Keratinocyte (primary cell): ENCODE measurements at regions not wholly inside any gene's neighbourhood (a gene's known extent, or its start where the extent isn't known, plus 50 kb on each side); places are given as distances from the start of the nearest gene placed in this dataset.

ENCODE experiments used
- DNase-seq: peaks from one replicate; pipeline ENCODE4 v3.0.0-alpha.2; 2011; ENCODE audit warnings: low read depth, missing footprints, low spot score
- FAIRE-seq: peaks from 2 replicates; lab custom pipeline; 2011; peaks lifted over from hg19 to GRCh38; lab: Jason Lieb, UNC
- H2AFZ ChIP-seq: 2 replicates; pipeline ENCODE4 v1.6.0; 2012; ENCODE audit warnings: low read length, control low read depth, inconsistent platforms; ENCODE audit not compliant: control insufficient read depth
- H3K27ac ChIP-seq: 2 replicates; pipeline ENCODE4 v1.5.1; 2011; ENCODE audit warnings: low read length; ENCODE audit not compliant: control insufficient read depth, insufficient read depth
- H3K27me3 ChIP-seq: 3 replicates; pipeline ENCODE4 v1.6.0; 2011; ENCODE audit warnings: low read length; ENCODE audit not compliant: control insufficient read depth, insufficient read depth; ENCODE audit errors: extremely low read depth
- H3K36me3 ChIP-seq, 2 experiments: 2 replicates in 1 of 2; 3 replicates in 1 of 2; pipeline ENCODE4 v1.5.1; 2011; ENCODE audit warnings: low read length in 2 of 2, mild to moderate bottlenecking in 1 of 2; ENCODE audit not compliant: control insufficient read depth in 2 of 2, insufficient read depth in 2 of 2; ENCODE audit errors: extremely low read depth in 1 of 2
- H3K4me1 ChIP-seq: 3 replicates; pipeline ENCODE4 v1.5.1; 2011; ENCODE audit warnings: low read length; ENCODE audit not compliant: control insufficient read depth, insufficient read depth; ENCODE audit errors: extremely low read depth
- H3K4me2 ChIP-seq: 3 replicates; pipeline ENCODE4 v1.6.0; 2011; ENCODE audit warnings: low read depth, low read length; ENCODE audit not compliant: control insufficient read depth, insufficient read depth; ENCODE audit errors: extremely low read depth
- H3K4me3 ChIP-seq, 3 experiments: fragments of 200-600 bp in 1 of 3; sonication (generic) in 1 of 3; 2 replicates in 2 of 3; 3 replicates in 1 of 3; pipeline ENCODE4 v1.5.1; 2011 to 2016; ENCODE audit warnings: low read length in 3 of 3, mild to moderate bottlenecking in 3 of 3, control low read depth in 2 of 3, inconsistent platforms in 1 of 3, low read depth in 1 of 3, mixed read lengths in 1 of 3, mixed run types in 1 of 3, moderate library complexity in 1 of 3; ENCODE audit not compliant: control insufficient read depth in 2 of 3, insufficient read depth in 2 of 3; ENCODE audit errors: extremely low read depth in 1 of 3
- H3K79me2 ChIP-seq: 2 replicates; pipeline ENCODE4 v1.6.0; 2012; ENCODE audit warnings: low read length; ENCODE audit not compliant: control insufficient read depth, insufficient read depth
- H3K9ac ChIP-seq: 3 replicates; pipeline ENCODE4 v1.6.0; 2011; ENCODE audit warnings: low read length; ENCODE audit not compliant: control insufficient read depth, insufficient read depth; ENCODE audit errors: extremely low read depth
- H3K9me1 ChIP-seq: 3 replicates; pipeline ENCODE4 v1.6.0; 2011; ENCODE audit warnings: low read length; ENCODE audit not compliant: control insufficient read depth, insufficient read depth; ENCODE audit errors: extremely low read depth
- H3K9me3 ChIP-seq: 2 replicates; pipeline ENCODE4 v1.5.1; 2012; ENCODE audit warnings: low read depth, low read length; ENCODE audit not compliant: control insufficient read depth
- H4K20me1 ChIP-seq: 3 replicates; pipeline ENCODE4 v1.6.0; 2011; ENCODE audit warnings: low read length; ENCODE audit not compliant: control insufficient read depth, insufficient read depth; ENCODE audit errors: extremely low read depth
- CTCF ChIP-seq, 3 experiments: IDR thresholded peaks in 1 of 3; conservative IDR thresholded peaks in 1 of 3; optimal IDR thresholded peaks in 1 of 3; 2 replicates in 2 of 3; 3 replicates in 1 of 3; pipeline versions ENCODE3 to v1.5.1; 2011; ENCODE audit warnings: low read length in 3 of 3, mild to moderate bottlenecking in 3 of 3, moderate library complexity in 2 of 3, control low read depth in 1 of 3, inconsistent platforms in 1 of 3; ENCODE audit not compliant: insufficient read depth in 2 of 3; ENCODE audit errors: extremely low read depth in 1 of 3
- EZH2 ChIP-seq: IDR thresholded peaks from one replicate; pipeline ENCODE4 v1.6.1; 2012; ENCODE audit warnings: inconsistent platforms, mild to moderate bottlenecking, low read length, moderate library complexity
- dilution Hi-C: fragments of 300-500 bp; cut with MboI; formaldehyde crosslinking; loops from one replicate; pipeline ENCODE4 v1.7.0; 2020; ENCODE audit warnings: low sequenced_read_pairs; ENCODE audit not compliant: extremely low pct_ligation_motif_present

GRCh38 chr4:121237069-121237399 is 72.9 kb upstream of the TNIP3 start:
- dilution Hi-C loops: no loop called here
- H3K9me1 ChIP-seq: no peaks in the 10 kb centered on the region
- H3K9me3 ChIP-seq: no peaks in the 10 kb centered on the region
- H3K9ac ChIP-seq: no peak overlapping the region
- no peak overlapping the region for H3K4me2 ChIP-seq
- no peaks in the 10 kb centered on the region for H3K27me3 ChIP-seq
- H3K4me1 ChIP-seq: no peaks in the 10 kb centered on the region
- H3K4me3 ChIP-seq: no peak overlapping the region
- no peaks in the 10 kb centered on the region for H4K20me1 ChIP-seq
- H3K36me3 ChIP-seq: no peaks in the 10 kb centered on the region
- DNase-seq: no peak
- H3K79me2 ChIP-seq: no peaks in the 10 kb centered on the region
- TF ChIP-seq EZH2: no peak
- no peak for TF ChIP-seq CTCF (optimal IDR thresholded peaks at IDR 0.05 in 1 of 3, IDR thresholded peaks at IDR 0.05 in 1 of 3, conservative IDR thresholded peaks at IDR 0.05 in 1 of 3; ENCODE audit: extremely low read depth in 1 of 3, insufficient read depth in 2 of 3, low read length in 3 of 3)
- no peak overlapping the region for H2AFZ ChIP-seq
- no peak for FAIRE-seq
- H3K27ac ChIP-seq: no peak overlapping the region

GRCh38 chr4:121236353-121237068 is 72.4 kb upstream of the TNIP3 start:
- Histone ChIP-seq H3K4me1 (no peaks in the 10 kb centered on the region), H3K9me1 (no peaks in the 10 kb centered on the region), H3K27me3 (no peaks in the 10 kb centered on the region), H2AFZ (no peak overlapping the region), H3K9ac (no peak overlapping the region), H3K4me2 (no peak overlapping the region), H3K79me2 (no peaks in the 10 kb centered on the region), H3K9me3 (no peaks in the 10 kb centered on the region), H4K20me1 (no peaks in the 10 kb centered on the region), H3K36me3 (no peaks in the 10 kb centered on the region), H3K4me3 (no peak overlapping the region), H3K27ac (no peak overlapping the region)
- dilution Hi-C loops: no loop called here
- FAIRE-seq: no peak
- DNase-seq: no peak
- TF ChIP-seq EZH2 (no peak), CTCF (optimal IDR thresholded peaks at IDR 0.05 in 1 of 3, IDR thresholded peaks at IDR 0.05 in 1 of 3, conservative IDR thresholded peaks at IDR 0.05 in 1 of 3; ENCODE audit: extremely low read depth in 1 of 3, insufficient read depth in 2 of 3, low read length in 3 of 3) (no peak)
